ENCODE measurements at regions not wholly inside any gene's neighbourhood (a gene's known extent, or its start where the extent isn't known, plus 50 kb on each side); places are given as distances from the start of the nearest gene placed in this dataset.
"Not testable (repeated sequence)": the region's sequence is repeated elsewhere in the genome, so short reads cannot be mapped to it uniquely, and the experiment has no call there.

GRCh38 chr12:27171494-27171893 lies 72.6 kb upstream of the STK38L start:
- not testable (repeated sequence) for TF ChIP-seq CTCF (IDR thresholded peaks at IDR 0.05; ENCODE audit: extremely low read depth in 1 of 2, insufficient read depth in 1 of 2, low read depth in 1 of 2, low read length in 2 of 2); POLR2A (IDR thresholded peaks at IDR 0.05; ENCODE audit: low read depth, low read length)

All from endothelial cell of umbilical vein (primary cell).